Prostate gland (tissue), 2 donors: ENCODE measurements at regions not wholly inside any gene's neighbourhood (a gene's known extent, or its start where the extent isn't known, plus 50 kb on each side); places are given as distances from the start of the nearest gene placed in this dataset.

Source experiments
- DNase-seq: peaks from one replicate; pipeline ENCODE4 v3.0.0-alpha.2; 2019; ENCODE audit warnings: low spot score
- H3K27ac ChIP-seq, 2 donors: fragments of 200-600 bp; sonication (generic); 2 replicates each; pipeline ENCODE4 v1.5.1; 2017 to 2019
- H3K27me3 ChIP-seq: fragments of 200-600 bp; sonication (generic); replicated peaks from 2 replicates; pipeline ENCODE4 v1.5.1; 2019; ENCODE audit not compliant: insufficient read depth
- H3K36me3 ChIP-seq, 2 donors: fragments of 200-600 bp; sonication (generic); 1 replicate in 1 of 2; 2 replicates in 1 of 2; pipeline versions ENCODE4 v1.5.1 to v1.8.1; 2017 to 2019
- H3K4me1 ChIP-seq: fragments of 200-600 bp; sonication (generic); replicated peaks from 2 replicates; pipeline ENCODE4 v1.5.1; 2019
- H3K4me3 ChIP-seq, 2 donors: fragments of 200-600 bp; sonication (generic); 2 replicates each; pipeline ENCODE4 v1.5.1; 2017 to 2019
- H3K9me3 ChIP-seq: fragments of 200-600 bp; sonication (generic); 2 replicates; pipeline ENCODE4 v1.5.1; 2017
- POLR2A ChIP-seq: fragments of 450-650 bp; IDR thresholded peaks from one replicate; pipeline ENCODE4 v1.6.1; 2016; ENCODE audit warnings: antibody characterized with exemption, mild to moderate bottlenecking
- POLR2AphosphoS5 ChIP-seq: sonication (generic); formaldehyde crosslinking; IDR thresholded peaks from one replicate; pipeline ENCODE4 v1.6.1; 2017; ENCODE audit warnings: antibody characterized with exemption
- WGBS: methylation state at CpG from one replicate; pipeline ENCODE4 v1.1.5; 2018; 5-methylcytosine and 5-hydroxymethylcytosine counted together
- intact Hi-C: fragments of 100-400 bp; cut with DNase I; formaldehyde crosslinking; loops from one replicate; pipeline ENCODE4 v1.14.2; 2022
- TF ChIP-seq, protein P1 (sequence below), 4 experiments: fragments of 200-600 bp in 2 of 4; fragments of 450-650 bp in 2 of 4; sonication (generic) in 2 of 4; IDR thresholded peaks; 1 replicate in 3 of 4; 2 replicates in 1 of 4; pipeline ENCODE4 v1.5.1; 2016 to 2019; ENCODE audit warnings: antibody characterized with exemption in 4 of 4, mild to moderate bottlenecking in 2 of 4, moderate library complexity in 2 of 4

GRCh38 chr22:48125416-48125815 lies 1363.0 kb downstream of the TBC1D22A start:
- intact Hi-C loops, result no loop called here
- TF ChIP-seq POLR2A, result no peak
- TF ChIP-seq, protein P1, sequence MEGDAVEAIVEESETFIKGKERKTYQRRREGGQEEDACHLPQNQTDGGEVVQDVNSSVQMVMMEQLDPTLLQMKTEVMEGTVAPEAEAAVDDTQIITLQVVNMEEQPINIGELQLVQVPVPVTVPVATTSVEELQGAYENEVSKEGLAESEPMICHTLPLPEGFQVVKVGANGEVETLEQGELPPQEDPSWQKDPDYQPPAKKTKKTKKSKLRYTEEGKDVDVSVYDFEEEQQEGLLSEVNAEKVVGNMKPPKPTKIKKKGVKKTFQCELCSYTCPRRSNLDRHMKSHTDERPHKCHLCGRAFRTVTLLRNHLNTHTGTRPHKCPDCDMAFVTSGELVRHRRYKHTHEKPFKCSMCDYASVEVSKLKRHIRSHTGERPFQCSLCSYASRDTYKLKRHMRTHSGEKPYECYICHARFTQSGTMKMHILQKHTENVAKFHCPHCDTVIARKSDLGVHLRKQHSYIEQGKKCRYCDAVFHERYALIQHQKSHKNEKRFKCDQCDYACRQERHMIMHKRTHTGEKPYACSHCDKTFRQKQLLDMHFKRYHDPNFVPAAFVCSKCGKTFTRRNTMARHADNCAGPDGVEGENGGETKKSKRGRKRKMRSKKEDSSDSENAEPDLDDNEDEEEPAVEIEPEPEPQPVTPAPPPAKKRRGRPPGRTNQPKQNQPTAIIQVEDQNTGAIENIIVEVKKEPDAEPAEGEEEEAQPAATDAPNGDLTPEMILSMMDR (IDR thresholded peaks at IDR 0.05), result no peak
- no peak for TF ChIP-seq POLR2AphosphoS5
- Histone ChIP-seq H3K4me3 (no peak overlapping the region), H3K4me1 (no peaks in the 10 kb centered on the region), H3K27me3 (no peaks in the 10 kb centered on the region), H3K27ac (no peak overlapping the region), H3K36me3 (no peaks in the 10 kb centered on the region), H3K9me3 (no peaks in the 10 kb centered on the region)
- DNase-seq, result no peak
- WGBS, result 61% methylated on average over 3 of the region's 3 CpGs

DNA sequence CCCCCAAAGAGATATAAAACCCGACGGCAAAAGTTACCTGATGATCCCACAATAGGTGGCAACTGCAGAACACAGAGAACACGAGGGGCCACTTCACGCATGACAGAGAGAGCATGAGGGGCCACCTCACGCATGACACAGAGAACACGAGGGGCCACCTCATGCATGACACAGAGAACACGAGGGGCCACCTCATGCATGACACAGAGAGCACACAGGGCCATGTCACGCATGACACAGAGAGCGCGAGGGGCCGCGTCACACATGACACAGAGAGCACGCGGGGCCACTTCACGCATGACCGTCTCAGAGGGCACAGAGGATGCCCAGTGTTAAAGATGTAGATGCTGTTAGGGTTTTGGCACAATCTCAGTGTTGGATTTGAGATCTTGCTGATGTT lies 1359.5 kb downstream of the TBC1D22A start:
- intact Hi-C loops, result no loop called here
- Histone ChIP-seq H3K27ac (no peak overlapping the region), H3K9me3 (no peaks in the 10 kb centered on the region), H3K4me1 (no peaks in the 10 kb centered on the region), H3K36me3 (no peaks in the 10 kb centered on the region), H3K27me3 (no peaks in the 10 kb centered on the region), H3K4me3 (no peak overlapping the region)
- DNase-seq, result no peak
- TF ChIP-seq, protein P1 (IDR thresholded peaks at IDR 0.05), result no peak
- TF ChIP-seq POLR2AphosphoS5, result no peak
- no peak for TF ChIP-seq POLR2A
- 71% methylated on average over 16 of the region's 16 CpGs for WGBS

GRCh38 chr22:48118654-48119053 lies 1356.2 kb downstream of the TBC1D22A start:
- intact Hi-C loops, result no loop called here
- WGBS, result 75% methylated on average over 7 of the region's 7 CpGs
- peaks cover 3% of the 10 kb centered on the region for H3K27me3 ChIP-seq
- TF ChIP-seq, protein P1 (IDR thresholded peaks at IDR 0.05), result no peak
- H3K4me1 ChIP-seq, result no peaks in the 10 kb centered on the region
- no peaks in the 10 kb centered on the region for H3K36me3 ChIP-seq
- no peak overlapping the region for H3K4me3 ChIP-seq
- DNase-seq, result no peak
- H3K9me3 ChIP-seq, result no peaks in the 10 kb centered on the region
- no peak overlapping the region for H3K27ac ChIP-seq

DNA sequence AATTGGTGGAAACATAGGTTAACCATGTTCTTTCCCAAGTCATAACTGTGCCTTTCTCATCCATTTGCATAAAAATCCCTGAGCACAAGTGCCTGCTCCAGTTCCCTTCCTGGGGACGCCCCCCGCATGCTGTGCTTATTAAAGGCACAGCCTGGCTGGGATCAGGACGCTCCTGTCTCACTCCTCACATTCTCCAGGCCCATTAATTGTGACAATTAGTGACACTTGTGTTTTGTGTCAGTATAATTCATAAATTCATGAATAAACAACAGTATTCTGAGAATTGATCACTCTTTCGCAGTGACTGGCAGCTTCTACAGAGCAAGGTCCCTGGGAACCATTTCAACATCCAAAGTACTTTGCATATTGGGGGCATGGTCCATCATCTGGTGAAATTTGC lies 1354.4 kb downstream of the TBC1D22A start:
- intact Hi-C loops, result no loop called here
- 72% methylated on average over 4 of the region's 4 CpGs for WGBS
- H3K27me3 ChIP-seq, result peaks cover 3% of the 10 kb centered on the region

More for the DNA sequence above, 1354.4 kb downstream of the TBC1D22A start:
- Histone ChIP-seq H3K36me3 (no peaks in the 10 kb centered on the region), H3K27ac (no peak overlapping the region), H3K4me1 (no peaks in the 10 kb centered on the region), H3K9me3 (no peaks in the 10 kb centered on the region), H3K4me3 (no peak overlapping the region)
- TF ChIP-seq POLR2AphosphoS5 (no peak), POLR2A (no peak)
- TF ChIP-seq, protein P1 (IDR thresholded peaks at IDR 0.05), result no peak
- no peak for DNase-seq
